ENCODE measurements at regions not wholly inside any gene's neighbourhood (a gene's known extent, or its start where the extent isn't known, plus 50 kb on each side); places are given as distances from the start of the nearest gene placed in this dataset.
"Not testable (repeated sequence)": the region's sequence is repeated elsewhere in the genome, so short reads cannot be mapped to it uniquely, and the experiment has no call there.

DNA sequence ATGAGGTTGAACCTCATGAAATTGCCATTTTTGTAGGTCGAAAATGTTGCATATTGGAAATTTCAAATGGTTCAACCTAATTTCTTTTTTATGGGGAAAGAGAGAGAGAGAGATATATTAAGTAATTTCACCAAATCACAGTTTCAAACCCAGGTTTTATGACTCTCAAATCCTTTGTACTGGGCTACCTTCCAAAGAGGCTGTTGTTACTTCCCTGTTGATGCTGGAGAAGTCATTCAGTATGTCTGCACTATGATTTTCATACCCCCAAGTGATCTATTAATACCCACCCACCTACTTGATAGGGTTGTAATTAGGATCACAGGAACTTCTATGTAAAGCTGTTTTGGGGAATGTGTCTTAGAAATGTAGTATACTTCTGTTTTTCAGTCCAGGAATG is 109.9 kb downstream of the ZNF330 start:
- TF ChIP-seq, protein P1, sequence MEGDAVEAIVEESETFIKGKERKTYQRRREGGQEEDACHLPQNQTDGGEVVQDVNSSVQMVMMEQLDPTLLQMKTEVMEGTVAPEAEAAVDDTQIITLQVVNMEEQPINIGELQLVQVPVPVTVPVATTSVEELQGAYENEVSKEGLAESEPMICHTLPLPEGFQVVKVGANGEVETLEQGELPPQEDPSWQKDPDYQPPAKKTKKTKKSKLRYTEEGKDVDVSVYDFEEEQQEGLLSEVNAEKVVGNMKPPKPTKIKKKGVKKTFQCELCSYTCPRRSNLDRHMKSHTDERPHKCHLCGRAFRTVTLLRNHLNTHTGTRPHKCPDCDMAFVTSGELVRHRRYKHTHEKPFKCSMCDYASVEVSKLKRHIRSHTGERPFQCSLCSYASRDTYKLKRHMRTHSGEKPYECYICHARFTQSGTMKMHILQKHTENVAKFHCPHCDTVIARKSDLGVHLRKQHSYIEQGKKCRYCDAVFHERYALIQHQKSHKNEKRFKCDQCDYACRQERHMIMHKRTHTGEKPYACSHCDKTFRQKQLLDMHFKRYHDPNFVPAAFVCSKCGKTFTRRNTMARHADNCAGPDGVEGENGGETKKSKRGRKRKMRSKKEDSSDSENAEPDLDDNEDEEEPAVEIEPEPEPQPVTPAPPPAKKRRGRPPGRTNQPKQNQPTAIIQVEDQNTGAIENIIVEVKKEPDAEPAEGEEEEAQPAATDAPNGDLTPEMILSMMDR (IDR thresholded peaks at IDR 0.05): no peak
- TF ChIP-seq POLR2A (IDR thresholded peaks at IDR 0.05): no peak
- H3K4me1 ChIP-seq: peaks cover 0 to 24% (median 0%) of the 10 kb centered on the region in 12 donors
- intact Hi-C loops (cut with DNase I): no loop called here
- no peaks in the 10 kb centered on the region for H3K9me3 ChIP-seq
- DNase-seq (no peak), ATAC-seq (no peak)
- no peaks in the 10 kb centered on the region for H3K36me3 ChIP-seq
- peak overlapping the region in 2 of 12 donors; percentile 9 to 60 for H3K4me3 ChIP-seq
- no peaks in the 10 kb centered on the region for H3K27me3 ChIP-seq
- 87 to 100% (median 92%) methylated on average over 1 of the region's 1 CpG for WGBS, 4 donors
- H3K27ac ChIP-seq: peak overlapping the region in 1 of 12 donors; percentile 68

DNA sequence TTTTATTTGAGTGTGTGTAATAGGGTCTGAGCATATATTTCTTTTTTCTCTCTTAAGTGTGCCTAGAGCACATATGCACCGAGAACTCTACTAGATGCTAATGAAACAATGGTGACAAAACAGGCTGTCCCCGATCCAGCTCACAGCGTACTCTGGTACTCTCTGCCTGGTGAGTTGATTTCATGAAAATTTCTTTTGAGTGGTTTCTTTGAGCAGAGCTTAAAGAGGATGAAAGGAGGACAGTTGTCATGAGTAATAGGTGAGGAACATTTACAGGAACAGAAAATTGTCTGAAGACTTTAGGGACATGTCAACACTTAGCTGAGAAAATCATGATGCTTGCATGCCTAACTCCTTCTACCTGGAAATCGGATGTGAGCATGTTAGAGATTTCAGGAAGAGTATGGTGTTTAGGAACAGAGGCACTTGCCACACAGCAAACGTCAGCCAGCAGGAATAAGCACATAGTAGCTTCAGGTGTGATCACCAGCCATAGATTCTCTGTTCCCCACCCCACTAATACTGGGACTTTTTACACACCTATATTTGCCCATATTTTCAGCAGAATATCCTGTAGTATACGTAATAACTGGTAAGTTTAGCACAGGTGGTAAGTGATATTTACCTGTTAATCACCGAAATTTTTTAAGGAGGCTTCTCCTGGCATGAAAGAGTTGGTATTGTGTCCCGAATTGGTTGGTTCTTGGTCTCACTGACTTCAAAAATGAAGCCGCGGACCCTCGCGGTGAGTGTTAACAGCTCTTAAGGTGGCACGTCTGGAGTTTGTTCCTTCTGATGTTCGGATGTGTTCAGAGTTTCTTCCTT is 111.1 kb downstream of the ZNF330 start:
- peak overlapping the region in 1 of 12 donors; percentile 78 for H3K27ac ChIP-seq
- peaks cover 0 to 24% (median 0%) of the 10 kb centered on the region in 12 donors for H3K4me1 ChIP-seq
- H3K4me3 ChIP-seq: peak overlapping the region in 6 of 12 donors; percentile 14 to 62 (median 54)
- no peaks in the 10 kb centered on the region for H3K9me3 ChIP-seq
- 89 to 94% (median 93%) methylated on average over 14 of the region's 14 CpGs for WGBS, 4 donors
- intact Hi-C loops (cut with DNase I): no loop called here
- TF ChIP-seq, protein P1 (IDR thresholded peaks at IDR 0.05): no peak
- TF ChIP-seq POLR2A (IDR thresholded peaks at IDR 0.05): no peak
- DNase-seq (no peak), ATAC-seq (no peak)
- no peaks in the 10 kb centered on the region for H3K36me3 ChIP-seq
- H3K27me3 ChIP-seq: no peaks in the 10 kb centered on the region

DNA sequence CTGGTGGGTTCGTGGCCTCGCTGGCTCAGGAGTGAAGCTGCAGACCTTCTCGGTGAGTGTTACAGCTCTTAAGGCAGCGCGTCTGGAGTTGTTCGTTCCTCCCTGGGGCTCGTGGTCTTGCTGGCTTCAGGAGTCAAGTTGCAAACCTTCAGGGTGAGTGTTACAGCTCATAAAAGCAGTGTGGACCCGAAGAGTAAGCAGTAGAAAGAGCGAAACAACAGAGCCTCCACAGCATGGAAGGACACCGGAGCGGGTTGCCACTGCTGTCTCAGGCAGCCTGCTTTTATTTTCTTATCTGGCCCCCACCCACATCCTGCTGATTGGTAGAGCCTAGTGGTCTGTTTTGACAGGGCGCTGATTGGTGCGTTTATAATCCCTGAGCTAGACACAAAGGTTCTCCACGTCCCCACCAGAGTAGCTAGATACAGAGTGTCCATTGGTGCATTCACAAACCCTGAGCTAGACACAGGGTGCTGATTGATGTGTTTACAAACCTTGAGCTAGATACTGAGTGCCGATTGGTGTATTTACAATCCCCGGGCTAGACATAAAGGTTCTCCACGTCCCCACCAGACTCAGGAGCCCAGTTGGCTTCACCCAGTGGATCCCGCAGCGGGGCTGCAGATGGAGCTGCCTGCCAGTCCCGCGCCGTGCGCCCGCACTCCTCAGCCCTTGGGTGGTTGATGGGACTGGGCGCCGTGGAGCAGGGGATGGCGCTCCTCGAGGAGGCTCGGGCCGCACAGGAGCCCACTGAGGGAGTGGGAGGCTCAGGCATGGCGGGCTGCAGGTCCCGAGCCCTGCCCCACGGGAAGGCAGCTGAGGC is 111.9 kb downstream of the ZNF330 start:
- H3K27ac ChIP-seq: peak overlapping the region in 11 of 12 donors; percentile 17 to 82 (median 72)
- 60 to 79% (median 74%) methylated on average over 23 to 33 of the region's 33 CpGs for WGBS, 4 donors
- intact Hi-C loops (cut with DNase I); H3K27me3 ChIP-seq; H3K9me3 ChIP-seq; ATAC-seq; H3K36me3 ChIP-seq: not testable (repeated sequence)
- DNase-seq: peak in 4 of 5 donors; percentile 16 to 59 (median 34)
- H3K4me3 ChIP-seq: peak overlapping the region in 11 of 12 donors; percentile 30 to 62 (median 52)
- peaks cover 0 to 24% (median 0%) of the 10 kb centered on the region in 12 donors for H3K4me1 ChIP-seq

DNA sequence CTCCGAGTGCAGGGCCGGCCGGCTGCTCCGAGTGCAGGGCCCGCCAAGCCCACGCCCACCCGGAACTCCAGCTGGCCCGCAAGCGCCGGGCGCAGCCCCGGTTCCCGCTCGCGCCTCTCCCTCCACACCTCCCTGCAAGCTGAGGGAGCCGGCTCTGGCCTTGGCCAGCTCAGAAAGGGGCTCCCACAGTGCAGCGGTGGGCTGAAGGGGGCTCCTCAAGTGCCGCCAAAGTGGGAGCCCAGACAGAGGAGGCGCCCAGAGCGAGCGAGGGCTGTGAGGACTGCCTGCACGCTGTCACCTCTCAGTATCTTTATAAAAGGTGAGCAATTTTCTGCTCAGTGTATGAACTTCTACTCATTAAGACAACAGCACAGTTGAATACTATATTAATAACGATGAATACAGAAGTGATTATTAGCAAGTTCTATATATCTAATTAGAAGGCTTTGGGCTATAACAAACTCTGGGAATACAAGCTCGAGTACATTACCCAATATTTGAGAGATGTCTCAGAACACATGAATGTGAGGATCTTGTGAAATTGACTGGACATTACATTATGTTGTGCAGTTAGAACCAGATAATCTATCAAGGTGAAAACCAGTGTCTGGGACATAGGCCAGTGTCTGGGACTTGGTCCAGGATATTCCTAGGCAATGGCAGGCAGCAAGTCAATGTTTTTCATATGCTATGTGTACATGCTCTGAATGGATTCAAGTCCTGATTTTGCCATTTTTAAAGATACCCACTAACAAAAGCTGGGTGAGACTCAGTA is 112.9 kb downstream of the ZNF330 start:
- ATAC-seq: peak; percentile 75 to 84 (median 79)
- intact Hi-C loops (cut with DNase I); H3K9me3 ChIP-seq; H3K27me3 ChIP-seq; H3K36me3 ChIP-seq: not testable (repeated sequence)
- DNase-seq: peak in 3 of 5 donors; percentile 27 to 66 (median 32)
- Histone ChIP-seq H3K4me1 (peaks cover 0 to 25% (median 0%) of the 10 kb centered on the region in 12 donors), H3K27ac (peak overlapping the region; percentile 35 to 82 (median 72)), H3K4me3 (peak overlapping the region in 11 of 12 donors; percentile 27 to 62 (median 52))
- 8 to 35% (median 22%) methylated on average over 14 to 24 of the region's 24 CpGs for WGBS, 4 donors
